ENCODE measurements at regions not wholly inside any gene's neighbourhood (a gene's known extent, or its start where the extent isn't known, plus 50 kb on each side); places are given as distances from the start of the nearest gene placed in this dataset.

DNA sequence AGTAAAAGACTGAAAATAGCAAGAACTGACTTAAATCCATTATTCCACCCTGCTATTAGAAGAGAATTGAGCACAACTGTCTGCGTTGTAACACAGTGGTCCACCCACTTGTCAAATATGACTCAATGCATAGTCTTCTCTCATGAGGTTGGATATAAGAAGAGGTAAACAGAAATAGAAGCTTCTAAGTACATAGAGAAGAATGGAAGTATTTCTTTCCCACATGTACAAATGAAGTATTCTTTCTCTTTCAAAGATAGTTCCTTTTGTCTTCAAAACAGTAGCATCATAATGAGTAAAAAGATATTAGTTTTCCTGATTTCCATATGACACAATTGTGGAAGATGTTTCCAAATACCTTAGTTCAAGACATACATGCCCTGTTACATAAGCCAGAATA, 348.6 kb upstream of the CCDC54 start:
- no peak overlapping the region for H3K4me3 ChIP-seq (ENCODE audit: low read depth, low read length)
- TF ChIP-seq, protein P1, sequence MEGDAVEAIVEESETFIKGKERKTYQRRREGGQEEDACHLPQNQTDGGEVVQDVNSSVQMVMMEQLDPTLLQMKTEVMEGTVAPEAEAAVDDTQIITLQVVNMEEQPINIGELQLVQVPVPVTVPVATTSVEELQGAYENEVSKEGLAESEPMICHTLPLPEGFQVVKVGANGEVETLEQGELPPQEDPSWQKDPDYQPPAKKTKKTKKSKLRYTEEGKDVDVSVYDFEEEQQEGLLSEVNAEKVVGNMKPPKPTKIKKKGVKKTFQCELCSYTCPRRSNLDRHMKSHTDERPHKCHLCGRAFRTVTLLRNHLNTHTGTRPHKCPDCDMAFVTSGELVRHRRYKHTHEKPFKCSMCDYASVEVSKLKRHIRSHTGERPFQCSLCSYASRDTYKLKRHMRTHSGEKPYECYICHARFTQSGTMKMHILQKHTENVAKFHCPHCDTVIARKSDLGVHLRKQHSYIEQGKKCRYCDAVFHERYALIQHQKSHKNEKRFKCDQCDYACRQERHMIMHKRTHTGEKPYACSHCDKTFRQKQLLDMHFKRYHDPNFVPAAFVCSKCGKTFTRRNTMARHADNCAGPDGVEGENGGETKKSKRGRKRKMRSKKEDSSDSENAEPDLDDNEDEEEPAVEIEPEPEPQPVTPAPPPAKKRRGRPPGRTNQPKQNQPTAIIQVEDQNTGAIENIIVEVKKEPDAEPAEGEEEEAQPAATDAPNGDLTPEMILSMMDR (conservative IDR thresholded peaks at IDR 0.05; ENCODE audit: low read depth, low read length), result no peak
- DNase-seq (ENCODE audit: low read depth), result no peak

DNA sequence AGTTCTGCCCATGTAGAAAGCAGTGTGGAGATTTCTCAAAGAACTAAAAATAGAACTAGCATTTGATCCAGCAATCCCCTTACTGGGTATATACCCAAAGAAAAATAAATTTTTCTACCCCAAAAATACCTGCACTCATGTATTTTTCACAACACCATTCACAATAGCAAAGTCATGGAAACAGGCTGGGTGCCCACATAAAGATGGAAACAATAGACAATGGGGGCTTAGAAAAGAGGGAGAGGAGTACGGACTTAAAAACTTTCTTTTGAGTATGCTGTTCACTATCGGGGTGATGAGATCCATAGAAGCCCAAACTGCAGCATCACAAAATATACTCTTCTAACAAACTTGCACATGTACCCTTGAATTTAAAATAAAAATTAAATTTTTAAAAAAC, 345.1 kb upstream of the CCDC54 start:
- DNase-seq (ENCODE audit: low read depth), result no peak
- H3K4me3 ChIP-seq (ENCODE audit: low read depth, low read length), result no peak overlapping the region
- TF ChIP-seq, protein P1 (conservative IDR thresholded peaks at IDR 0.05; ENCODE audit: low read depth, low read length), result no peak

DNA sequence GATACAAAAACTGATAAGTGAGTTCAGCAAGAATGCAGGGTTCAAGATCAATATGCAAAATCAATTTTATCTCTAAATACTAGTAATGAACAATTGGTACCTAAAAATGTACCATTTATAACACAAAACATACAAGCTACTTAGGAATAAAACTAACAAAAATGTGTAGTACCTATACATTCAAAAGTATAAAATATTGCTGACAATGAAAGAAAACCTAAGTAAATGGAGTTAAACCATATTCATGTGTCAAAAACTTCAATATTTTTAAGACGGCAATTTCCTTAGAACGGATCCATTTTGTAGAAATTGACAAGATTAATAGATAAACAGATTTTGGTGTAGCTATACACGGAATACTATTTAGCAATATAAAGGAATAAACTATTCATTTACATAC, 343.1 kb upstream of the CCDC54 start:
- no peak overlapping the region for H3K4me3 ChIP-seq (ENCODE audit: low read depth, low read length)
- DNase-seq (ENCODE audit: low read depth), result no peak
- TF ChIP-seq, protein P1 (conservative IDR thresholded peaks at IDR 0.05; ENCODE audit: low read depth, low read length), result no peak

DNA sequence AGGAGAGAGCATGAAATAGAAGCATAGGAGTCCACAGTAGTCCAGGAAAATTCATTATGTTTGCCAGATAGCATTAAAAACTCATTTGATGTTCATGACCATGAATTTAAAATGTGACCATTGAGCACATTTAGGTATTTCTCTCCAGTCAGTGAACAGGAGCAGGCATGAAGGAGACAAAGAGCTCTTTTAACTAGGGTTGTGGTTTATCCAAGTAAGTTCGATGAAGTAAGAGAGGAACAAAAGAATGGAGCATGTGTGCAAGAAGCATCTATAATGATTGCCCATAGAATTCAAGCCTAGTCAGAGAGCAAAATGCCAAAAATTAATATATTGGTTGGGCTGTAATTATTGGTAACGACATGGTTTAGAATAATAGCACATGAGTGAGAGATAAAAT, 342.1 kb upstream of the CCDC54 start:
- no peak overlapping the region for H3K4me3 ChIP-seq (ENCODE audit: low read depth, low read length)
- DNase-seq (ENCODE audit: low read depth), result no peak
- TF ChIP-seq, protein P1 (conservative IDR thresholded peaks at IDR 0.05; ENCODE audit: low read depth, low read length), result no peak

GRCh38 chr3:107044677-107045076, 332.6 kb upstream of the CCDC54 start:
- TF ChIP-seq, protein P1 (conservative IDR thresholded peaks at IDR 0.05; ENCODE audit: low read depth, low read length), result no peak
- no peak overlapping the region for H3K4me3 ChIP-seq (ENCODE audit: low read depth, low read length)
- DNase-seq (ENCODE audit: low read depth), result no peak

- TF ChIP-seq, protein P1 (conservative IDR thresholded peaks at IDR 0.05; ENCODE audit: low read depth, low read length), result no peak
- H3K4me3 ChIP-seq (ENCODE audit: low read depth, low read length), result no peak overlapping the region
- no peak for DNase-seq (ENCODE audit: low read depth)
Observed at GRCh38 chr3:107045791-107046190, 331.4 kb upstream of the CCDC54 start.

GRCh38 chr3:107055181-107055942, 321.9 kb upstream of the CCDC54 start:
- TF ChIP-seq, protein P1 (conservative IDR thresholded peaks at IDR 0.05; ENCODE audit: low read depth, low read length), result no peak
- H3K4me3 ChIP-seq (ENCODE audit: low read depth, low read length), result no peak overlapping the region
- DNase-seq (ENCODE audit: low read depth), result no peak
